Liver (tissue), 3 donors: ENCODE measurements at regions not wholly inside any gene's neighbourhood (a gene's known extent, or its start where the extent isn't known, plus 50 kb on each side); places are given as distances from the start of the nearest gene placed in this dataset.

Source experiments
- CTCF ChIP-seq: fragments of 150-350 bp; IDR thresholded peaks from 2 replicates; pipeline ENCODE4 v1.5.1; 2017; ENCODE audit warnings: improper control_type of control experiment, low read depth, low read length; ENCODE audit not compliant: missing input control
- HNF4A ChIP-seq, 2 donors: conservative IDR thresholded peaks; 2 replicates each; pipeline ENCODE4 v1.6.1; 2016; ENCODE audit warnings: antibody characterized with exemption in 2 of 2, mild to moderate bottlenecking in 2 of 2
- MAX ChIP-seq: IDR thresholded peaks from 2 replicates; pipeline ENCODE4 v1.6.1; 2016; ENCODE audit warnings: antibody characterized with exemption
- REST ChIP-seq: IDR thresholded peaks from 2 replicates; pipeline ENCODE4 v1.6.1; 2016; ENCODE audit warnings: antibody characterized with exemption, mild to moderate bottlenecking
- SP1 ChIP-seq: IDR thresholded peaks from 2 replicates; pipeline ENCODE4 v1.6.1; 2018; ENCODE audit warnings: antibody characterized with exemption, mild to moderate bottlenecking
- TAF1 ChIP-seq: conservative IDR thresholded peaks from 2 replicates; pipeline ENCODE4 v1.6.1; 2016; ENCODE audit warnings: antibody characterized with exemption, mild to moderate bottlenecking
- donor health status: healthy.
- donor health status: healthy.

GRCh38 chr10:57145548-57145947 lies 784.5 kb upstream of the ZWINT start:
- no peak for TF ChIP-seq CTCF
- TF ChIP-seq TAF1: no peak
- TF ChIP-seq REST: no peak
- no peak for TF ChIP-seq HNF4A (conservative IDR thresholded peaks at IDR 0.05)
- TF ChIP-seq SP1: no peak
- TF ChIP-seq MAX: no peak
